Type B pancreatic cell (in vitro differentiated cells): ENCODE measurements at regions not wholly inside any gene's neighbourhood (a gene's known extent, or its start where the extent isn't known, plus 50 kb on each side); places are given as distances from the start of the nearest gene placed in this dataset.

Experiments
- DNase-seq: peaks from one replicate; pipeline ENCODE4 v3.0.0; 2021; ENCODE audit warnings: mixed read lengths; ENCODE audit not compliant: unreplicated experiment; ENCODE audit errors: extremely low spot score
- H3K27ac Mint-ChIP-seq: 2 replicates; pipeline ENCODE4 v1.8.0; 2021; ENCODE audit warnings: mild to moderate bottlenecking, mixed read lengths
- H3K27me3 Mint-ChIP-seq: 2 replicates; pipeline ENCODE4 v1.8.0; 2021; ENCODE audit warnings: mixed read lengths
- H3K36me3 Mint-ChIP-seq: 2 replicates; pipeline ENCODE4 v1.8.0; 2021; ENCODE audit warnings: mixed read lengths
- H3K4me1 Mint-ChIP-seq: one replicate; pipeline ENCODE4 v1.8.0; 2021; ENCODE audit warnings: mixed read lengths; ENCODE audit not compliant: unreplicated experiment
- H3K4me3 Mint-ChIP-seq: 2 replicates; pipeline ENCODE4 v1.8.0; 2021; ENCODE audit warnings: mild to moderate bottlenecking, mixed read lengths
- H3K9me3 Mint-ChIP-seq: 2 replicates; pipeline ENCODE4 v1.8.0; 2021; ENCODE audit warnings: mixed read lengths
- CTCF ChIP-seq: fragments of 200-600 bp; sonication (generic); conservative IDR thresholded peaks from 2 replicates; pipeline ENCODE4 v1.5.0; 2021; ENCODE audit warnings: antibody characterized with exemption, mild to moderate bottlenecking

DNA sequence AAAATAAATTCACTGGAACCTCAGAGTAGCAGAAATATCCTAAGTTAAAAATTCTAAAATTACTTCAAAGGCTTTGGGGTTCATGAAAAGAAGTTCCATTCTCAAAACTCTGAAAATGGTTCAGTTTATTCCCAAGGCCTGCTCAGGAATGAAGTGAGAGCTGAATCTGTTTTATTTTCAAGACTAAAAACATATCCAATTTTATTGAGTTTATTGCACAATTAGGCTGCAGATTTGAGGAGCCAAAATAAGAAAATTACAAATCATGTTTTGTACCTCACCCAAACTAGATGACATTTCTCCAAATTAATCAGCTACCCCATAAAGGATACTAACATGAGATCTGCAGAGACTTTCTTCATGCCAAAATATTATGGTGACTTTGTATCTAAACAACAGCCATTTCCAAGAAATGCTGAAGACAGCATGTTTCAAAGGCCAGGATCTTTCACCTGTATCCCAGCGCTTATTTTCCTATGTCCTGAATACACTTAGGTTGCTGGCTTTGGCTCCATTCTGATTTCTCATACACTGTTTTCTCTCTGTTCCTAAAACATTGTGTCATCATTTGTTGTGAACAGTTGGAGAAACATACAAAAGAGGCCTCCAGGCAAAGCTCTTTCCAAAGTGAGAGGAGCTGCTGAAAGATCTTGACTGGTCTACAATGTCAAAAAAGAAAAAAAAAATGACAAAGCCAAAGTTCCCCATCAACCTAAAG is 85.7 kb upstream of the F13A1 start:
- TF ChIP-seq CTCF, result no peak
- peaks cover 9% of the 10 kb centered on the region for H3K27me3 Mint-ChIP-seq
- no peak overlapping the region for H3K4me3 Mint-ChIP-seq
- peaks cover 2% of the 10 kb centered on the region for H3K9me3 Mint-ChIP-seq
- no peaks in the 10 kb centered on the region for H3K36me3 Mint-ChIP-seq
- DNase-seq, result no peak
- H3K27ac Mint-ChIP-seq, result no peak overlapping the region
- no peaks in the 10 kb centered on the region for H3K4me1 Mint-ChIP-seq

DNA sequence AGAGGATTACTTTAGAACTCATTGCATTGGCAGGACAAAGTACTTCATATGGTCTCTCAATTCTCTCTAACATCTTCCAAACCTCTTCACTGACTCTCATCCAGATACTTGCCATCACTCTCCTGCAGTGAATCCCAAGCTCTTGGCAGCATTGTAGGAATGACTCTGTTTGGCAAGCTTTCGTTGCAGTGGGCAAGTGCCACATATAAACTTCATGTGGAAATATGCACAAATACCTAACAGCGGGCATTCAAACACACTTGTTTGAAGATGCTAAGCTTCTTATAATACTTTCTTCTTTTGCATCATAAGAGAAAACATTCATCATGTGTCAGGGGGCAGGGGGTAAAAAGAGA is 86.2 kb upstream of the F13A1 start:
- H3K4me1 Mint-ChIP-seq, result no peaks in the 10 kb centered on the region
- no peaks in the 10 kb centered on the region for H3K36me3 Mint-ChIP-seq
- H3K9me3 Mint-ChIP-seq, result no peaks in the 10 kb centered on the region
- no peak for TF ChIP-seq CTCF
- H3K4me3 Mint-ChIP-seq, result no peak overlapping the region
- no peak for DNase-seq
- peaks cover 9% of the 10 kb centered on the region for H3K27me3 Mint-ChIP-seq
- no peak overlapping the region for H3K27ac Mint-ChIP-seq

DNA sequence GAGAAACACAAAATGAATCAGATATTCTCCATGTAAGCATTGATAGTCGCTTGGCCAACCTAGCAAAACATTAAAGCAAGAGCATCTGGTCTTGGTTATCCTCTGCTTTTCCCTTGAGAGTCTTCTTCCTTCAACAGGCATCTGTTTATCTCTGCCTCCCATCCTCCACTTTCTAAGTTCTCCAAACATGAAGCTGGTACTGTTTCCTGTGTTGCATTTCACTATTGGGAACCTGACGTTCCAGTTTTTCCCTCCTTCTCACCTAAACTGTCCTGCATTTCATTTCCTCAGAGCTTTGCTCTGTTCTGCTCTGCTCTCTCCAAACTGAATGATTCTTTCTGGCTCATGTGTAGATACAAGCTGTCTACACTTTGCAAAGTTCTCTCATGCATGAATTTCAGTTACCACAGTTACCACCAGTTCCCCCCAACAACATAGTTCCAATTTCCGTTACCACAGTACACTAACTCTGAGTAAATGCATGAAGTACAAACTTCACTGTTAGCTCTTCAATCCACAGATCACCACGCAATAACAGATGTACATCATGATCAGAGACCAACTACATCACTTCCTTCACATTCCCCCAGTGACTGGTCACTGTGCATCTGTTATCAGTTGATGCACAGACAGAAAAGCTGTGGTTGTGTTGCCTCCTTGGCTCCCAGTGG is 86.7 kb upstream of the F13A1 start:
- Mint-ChIP-seq H3K27me3 (peaks cover 9% of the 10 kb centered on the region), H3K27ac (no peak overlapping the region)
- no peak for TF ChIP-seq CTCF

GRCh38 chr6:6409397-6410030 is 89.1 kb upstream of the F13A1 start:
- no peak for DNase-seq
- Mint-ChIP-seq H3K27ac (no peak overlapping the region), H3K9me3 (no peaks in the 10 kb centered on the region), H3K36me3 (no peaks in the 10 kb centered on the region), H3K4me1 (no peaks in the 10 kb centered on the region), H3K4me3 (no peak overlapping the region), H3K27me3 (peaks cover 16% of the 10 kb centered on the region)
- TF ChIP-seq CTCF, result no peak

More for the DNA sequence above, 86.7 kb upstream of the F13A1 start:
- Mint-ChIP-seq H3K4me3 (no peak overlapping the region), H3K4me1 (no peaks in the 10 kb centered on the region), H3K36me3 (no peaks in the 10 kb centered on the region), H3K9me3 (no peaks in the 10 kb centered on the region)
- no peak for DNase-seq

GRCh38 chr6:6411115-6411514 is 90.7 kb upstream of the F13A1 start:
- no peaks in the 10 kb centered on the region for H3K36me3 Mint-ChIP-seq
- no peak for TF ChIP-seq CTCF

More at GRCh38 chr6:6411115-6411514, 90.7 kb upstream of the F13A1 start:
- Mint-ChIP-seq H3K9me3 (no peaks in the 10 kb centered on the region), H3K4me1 (no peaks in the 10 kb centered on the region), H3K4me3 (no peak overlapping the region), H3K27ac (no peak overlapping the region), H3K27me3 (peaks cover 23% of the 10 kb centered on the region)
- no peak for DNase-seq
